Renal cortex interstitium (tissue), 11 donors: ENCODE measurements at regions not wholly inside any gene's neighbourhood (a gene's known extent, or its start where the extent isn't known, plus 50 kb on each side); places are given as distances from the start of the nearest gene placed in this dataset.
"Not testable (repeated sequence)": the region's sequence is repeated elsewhere in the genome, so short reads cannot be mapped to it uniquely, and the experiment has no call there.

Experiments
- DNase-seq, 11 donors: peaks; one replicate each; pipeline ENCODE4 v3.0.0-alpha.2; 2013; ENCODE audit warnings: low read depth in 9 of 11, low spot score in 4 of 11; ENCODE audit errors: extremely low read depth in 1 of 11

DNA sequence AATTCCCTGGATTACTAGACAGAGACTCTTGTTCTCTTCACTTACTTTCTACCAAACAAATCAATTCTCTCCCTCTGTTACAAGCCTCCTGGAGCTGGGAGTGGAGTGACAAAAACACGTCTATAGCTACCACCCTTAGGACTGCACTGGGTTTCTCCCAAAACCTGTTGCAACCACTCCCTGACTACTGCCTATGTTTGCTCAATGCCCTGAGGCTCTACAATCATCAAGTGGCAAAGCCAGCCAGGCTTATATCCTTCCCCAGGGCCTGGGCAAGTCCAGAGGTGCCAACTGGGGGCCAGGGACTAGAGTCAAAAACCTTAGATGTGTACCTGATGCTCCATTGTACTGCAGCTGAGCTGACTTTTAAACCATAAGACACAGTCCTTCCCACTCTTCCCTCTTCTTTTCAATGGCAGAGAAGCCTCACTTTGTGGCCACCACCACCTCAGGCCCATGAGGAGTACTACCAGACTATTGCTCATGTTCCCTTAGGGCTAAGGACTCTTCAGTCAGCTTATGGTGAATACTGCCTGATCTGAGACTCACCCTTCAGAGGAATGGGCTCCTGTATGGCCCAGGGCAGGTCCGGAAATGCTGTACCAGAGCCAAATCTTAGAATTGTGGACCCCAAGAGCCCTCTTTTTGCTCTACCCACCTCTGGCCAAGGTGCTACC is 125.4 kb upstream of the PLCL2 start:
- DNase-seq: no peak

GRCh38 chr3:16761571-16761970 is 123.2 kb upstream of the PLCL2 start:
- DNase-seq: no peak

DNA sequence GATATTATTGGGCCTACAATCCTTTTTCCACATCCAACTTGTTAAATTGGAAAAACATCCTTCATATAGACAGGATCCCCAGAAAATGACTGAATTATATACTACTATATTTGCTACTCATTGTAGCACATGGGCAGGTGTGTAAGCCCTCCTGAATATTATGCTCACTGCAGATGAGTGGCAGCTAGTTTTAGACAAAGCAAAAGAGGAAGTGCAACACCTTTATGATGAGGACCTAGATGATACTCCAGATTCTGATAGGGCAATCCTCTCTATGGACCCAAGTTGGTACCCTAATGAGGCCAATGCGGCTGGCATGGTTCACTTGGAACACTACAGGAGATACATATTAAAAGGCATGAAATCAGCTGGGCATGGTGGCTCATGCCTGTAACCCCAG is 119.1 kb upstream of the PLCL2 start:
- DNase-seq: no peak

GRCh38 chr3:16767006-16767405 is 117.7 kb upstream of the PLCL2 start:
- no peak for DNase-seq

DNA sequence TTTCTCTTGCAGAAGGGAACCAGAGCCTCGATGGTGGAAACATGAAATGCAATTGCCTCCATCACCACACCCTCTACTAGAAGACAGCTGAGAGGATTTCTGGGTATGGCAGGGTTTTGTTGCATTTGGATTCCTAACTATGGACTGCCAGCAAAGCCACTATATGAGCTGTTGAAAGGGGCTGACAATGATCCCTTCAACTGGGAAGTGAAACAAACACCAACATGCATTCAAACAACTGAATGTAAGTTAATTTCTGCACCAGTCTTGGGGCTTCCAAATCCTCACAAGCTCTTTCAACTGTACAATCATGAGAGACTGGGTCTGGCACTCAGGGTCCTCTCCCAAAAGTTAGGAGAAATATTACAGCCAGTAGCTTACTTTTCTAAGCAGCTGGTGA is 116.7 kb upstream of the PLCL2 start:
- no peak for DNase-seq

DNA sequence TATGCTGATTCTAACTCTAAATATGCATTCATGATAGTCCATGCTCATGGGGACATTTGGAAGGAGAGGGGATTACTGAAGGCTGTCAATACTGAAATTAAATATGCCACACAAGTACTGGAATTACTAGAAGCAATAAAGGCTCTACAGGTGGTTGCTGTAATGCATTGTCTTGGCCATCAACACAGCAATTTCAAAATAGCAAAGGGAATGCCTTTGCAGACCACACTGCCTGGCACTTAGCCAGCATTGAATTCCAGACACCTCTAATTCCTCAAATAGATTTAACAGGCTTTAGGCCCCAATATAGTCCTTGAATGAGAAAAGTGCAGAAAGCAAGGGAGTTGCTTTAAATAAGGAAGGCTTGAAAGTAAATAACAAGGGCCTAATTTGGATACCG is 115.8 kb upstream of the PLCL2 start:
- peak in 3 of 11 donors; percentile 24 to 43 (median 43) for DNase-seq

GRCh38 chr3:16769525-16769924 is 115.2 kb upstream of the PLCL2 start:
- no peak for DNase-seq

- DNase-seq: peak in 4 of 11 donors; percentile 13 to 56 (median 25)
These were observed 114.7 kb upstream of the PLCL2 start for GRCh38 chr3:16770021-16770420.

DNA sequence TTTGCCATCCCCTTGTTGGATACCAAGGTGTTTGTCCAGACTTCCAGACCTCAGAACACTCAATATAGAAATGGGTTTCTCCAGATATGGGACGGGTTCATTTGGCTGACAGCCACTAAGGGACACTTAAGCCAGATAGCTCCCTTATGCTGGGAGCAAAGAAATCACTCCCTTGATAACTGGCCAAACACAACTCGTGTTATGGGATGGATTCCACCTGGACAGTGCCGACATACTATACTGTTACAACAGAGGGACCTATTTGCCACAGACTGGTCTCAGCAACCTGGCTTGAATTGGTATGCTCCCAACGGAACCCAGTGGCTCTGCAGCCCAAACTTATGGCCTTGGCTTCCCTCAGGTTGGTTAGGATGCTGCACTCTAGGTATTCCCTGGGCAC is 114.0 kb upstream of the PLCL2 start:
- DNase-seq: no peak

GRCh38 chr3:16773594-16773993 is 111.2 kb upstream of the PLCL2 start:
- DNase-seq: not testable (repeated sequence)

GRCh38 chr3:16774536-16774935 is 110.2 kb upstream of the PLCL2 start:
- not testable (repeated sequence) for DNase-seq

- no peak for DNase-seq
These were observed 99.8 kb upstream of the PLCL2 start for GRCh38 chr3:16784973-16785372.

DNA sequence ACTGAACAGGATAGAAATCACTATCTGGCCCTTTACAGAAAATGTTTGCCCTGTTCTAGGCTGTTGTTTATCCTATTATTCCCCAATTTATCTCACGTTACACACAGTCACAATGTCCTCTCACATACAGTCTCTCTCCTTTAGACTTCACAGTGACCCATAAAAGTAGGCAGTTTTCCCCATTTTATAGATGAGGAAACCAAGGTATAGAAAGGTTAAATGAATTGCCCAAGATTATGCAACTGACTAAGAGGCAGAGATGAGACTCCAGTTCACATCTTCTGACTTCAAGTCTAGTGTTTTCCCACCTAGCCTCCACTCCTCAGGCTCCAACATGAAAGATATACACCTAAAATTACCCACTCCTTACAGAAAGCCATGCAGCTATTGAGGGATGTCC is 99.3 kb upstream of the PLCL2 start:
- no peak for DNase-seq

DNA sequence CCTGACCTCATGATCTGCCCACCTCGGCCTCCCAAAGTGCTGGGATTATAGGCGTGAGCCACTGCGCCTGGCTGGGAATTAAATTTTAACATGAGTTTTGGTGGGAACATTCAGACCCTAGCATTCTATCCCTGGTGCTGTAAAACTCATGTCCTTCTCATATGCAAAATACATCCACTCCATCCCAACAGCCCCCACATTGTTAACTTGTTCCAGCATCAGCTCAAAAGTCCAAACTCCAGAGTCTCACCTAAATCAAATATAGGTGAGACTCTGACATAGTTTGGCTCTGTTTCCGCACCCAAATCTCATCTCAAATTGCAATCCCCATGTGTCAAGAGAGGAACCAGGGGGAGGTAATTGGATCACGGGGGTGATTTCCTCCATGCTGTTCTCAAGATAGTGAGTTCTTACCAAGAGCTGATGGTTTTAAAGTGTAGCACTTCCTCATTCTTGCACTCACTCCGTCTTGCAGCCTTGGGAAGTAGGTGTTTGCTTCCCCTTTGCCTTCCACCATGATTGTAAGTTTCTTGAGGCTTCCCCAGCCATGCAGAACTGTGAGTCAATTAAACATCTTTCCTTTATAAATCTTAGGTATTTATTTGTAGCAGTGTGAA is 96.2 kb upstream of the PLCL2 start:
- DNase-seq: no peak

- no peak for DNase-seq
These were observed 95.2 kb upstream of the PLCL2 start for GRCh38 chr3:16789344-16790120.

GRCh38 chr3:16790432-16791400 is 94.0 kb upstream of the PLCL2 start:
- DNase-seq: no peak

- no peak for DNase-seq
These were observed 91.4 kb upstream of the PLCL2 start for GRCh38 chr3:16793321-16793720.

DNA sequence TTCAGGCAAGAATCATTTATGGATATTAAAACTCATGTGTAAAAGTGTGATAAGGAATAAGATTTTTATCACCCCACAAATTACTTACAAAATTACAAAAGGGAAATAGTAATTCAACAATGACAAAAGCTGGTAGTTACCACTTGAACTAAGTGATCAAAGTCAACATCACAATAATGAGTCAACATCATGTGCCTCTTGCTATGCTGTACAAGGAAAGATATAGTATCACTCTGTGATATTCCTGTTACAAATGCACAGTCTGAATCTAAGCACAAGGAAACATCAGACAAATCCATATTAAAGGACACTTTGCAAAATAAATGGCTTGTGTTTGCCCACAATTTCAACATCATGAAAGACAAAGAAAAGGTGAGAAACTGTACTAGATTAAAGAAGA is 90.5 kb upstream of the PLCL2 start:
- DNase-seq: no peak

DNA sequence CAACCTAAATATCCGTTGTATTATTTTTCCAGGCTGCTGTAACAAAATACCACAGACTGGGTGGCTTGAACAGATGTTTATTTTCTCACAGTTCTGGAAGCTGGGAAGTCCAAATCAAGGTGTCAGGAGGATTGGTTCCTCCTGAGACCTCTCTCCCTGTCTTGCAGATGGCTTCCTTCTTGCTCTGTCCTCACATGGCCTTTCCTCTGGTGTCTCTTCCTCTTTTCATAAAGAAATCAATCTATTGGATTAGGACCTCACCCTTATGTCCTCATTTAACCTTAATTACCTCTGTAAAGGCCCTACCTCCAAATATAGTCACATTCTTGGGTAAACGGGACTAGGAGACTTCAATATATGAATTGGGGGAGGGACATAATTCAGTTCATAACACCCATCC is 89.2 kb upstream of the PLCL2 start:
- no peak for DNase-seq
